GM23338 (cell line): ENCODE measurements at regions not wholly inside any gene's neighbourhood (a gene's known extent, or its start where the extent isn't known, plus 50 kb on each side); places are given as distances from the start of the nearest gene placed in this dataset.

ENCODE experiments used
- ATAC-seq: fragments of 200-7000 bp; cut with Tn5 transposase; 3 replicates; pipeline ENCODE4 v1.9.1; 2020
- DNase-seq: peaks from one replicate; pipeline ENCODE4 v3.0.0-alpha.2; 2015; ENCODE audit warnings: low spot score
- H2AFZ ChIP-seq: fragments of 200-600 bp; sonication (generic); 2 replicates; pipeline ENCODE4 v1.8.0; 2016; ENCODE audit warnings: antibody characterized with exemption, mild to moderate bottlenecking, moderate library complexity
- H3F3A ChIP-seq: fragments of 200-600 bp; sonication (generic); replicated peaks from 2 replicates; pipeline ENCODE4 v1.8.0; 2017; ENCODE audit warnings: antibody characterized with exemption, mixed run types, low read depth
- H3K27ac ChIP-seq: fragments of 200-600 bp; sonication (generic); 2 replicates; pipeline ENCODE4 v1.6.1; 2016; ENCODE audit warnings: low read depth
- H3K27me3 ChIP-seq: fragments of 200-600 bp; sonication (generic); 2 replicates; pipeline ENCODE4 v1.8.0; 2016; ENCODE audit warnings: mild to moderate bottlenecking, mixed run types, moderate library complexity; ENCODE audit not compliant: insufficient read depth
- H3K36me3 ChIP-seq: fragments of 200-600 bp; sonication (generic); 2 replicates; pipeline ENCODE4 v1.8.0; 2016; ENCODE audit warnings: mild to moderate bottlenecking; ENCODE audit not compliant: insufficient read depth
- H3K4me1 ChIP-seq: fragments of 200-600 bp; sonication (generic); 2 replicates; pipeline ENCODE4 v1.8.0; 2016; ENCODE audit warnings: mild to moderate bottlenecking, moderate library complexity; ENCODE audit not compliant: insufficient read depth
- H3K4me2 ChIP-seq: fragments of 200-600 bp; sonication (generic); 2 replicates; pipeline ENCODE4 v1.7.1; 2017; ENCODE audit warnings: mixed run types
- H3K4me3 ChIP-seq: fragments of 200-600 bp; sonication (generic); 2 replicates; pipeline ENCODE4 v1.6.1; 2016; ENCODE audit warnings: mixed run types
- H3K79me2 ChIP-seq: fragments of 200-600 bp; sonication (generic); replicated peaks from 2 replicates; pipeline ENCODE4 v1.8.0; 2017; ENCODE audit warnings: mild to moderate bottlenecking; ENCODE audit not compliant: insufficient read depth
- H3K9me2 ChIP-seq: fragments of 200-600 bp; sonication (generic); 2 replicates; pipeline ENCODE4 v1.8.0; 2017; ENCODE audit not compliant: insufficient read depth
- H4K20me1 ChIP-seq: fragments of 200-600 bp; sonication (generic); replicated peaks from 2 replicates; pipeline ENCODE4 v1.8.0; 2017; ENCODE audit warnings: mild to moderate bottlenecking; ENCODE audit not compliant: insufficient read depth
- H3K27ac Mint-ChIP-seq: 2 replicates; pipeline ENCODE4 v1.8.0; 2020; ENCODE audit warnings: inconsistent platforms, mild to moderate bottlenecking, moderate library complexity, mixed read lengths
- H3K27me3 Mint-ChIP-seq: 3 replicates; pipeline ENCODE4 v1.8.0; 2022; ENCODE audit warnings: low read depth, mild to moderate bottlenecking, moderate library complexity, mixed read lengths, inconsistent platforms; ENCODE audit not compliant: insufficient read depth, poor library complexity
- H3K36me3 Mint-ChIP-seq: 3 replicates; pipeline ENCODE4 v1.8.0; 2021; ENCODE audit warnings: low read depth, mild to moderate bottlenecking, inconsistent platforms, moderate library complexity, mixed read lengths
- H3K4me1 Mint-ChIP-seq: 3 replicates; pipeline ENCODE4 v1.8.0; 2020; ENCODE audit warnings: mild to moderate bottlenecking, inconsistent platforms, mixed read lengths
- H3K4me3 Mint-ChIP-seq: 3 replicates; pipeline ENCODE4 v1.8.0; 2021; ENCODE audit warnings: moderate library complexity, mild to moderate bottlenecking, inconsistent platforms, mixed read lengths
- H3K9me3 Mint-ChIP-seq: 3 replicates; pipeline ENCODE4 v1.8.0; 2020; ENCODE audit warnings: moderate library complexity, mild to moderate bottlenecking, inconsistent platforms, mixed read lengths
- CREB1 ChIP-seq: fragments of 250-450 bp; sonication (Bioruptor Pico); IDR thresholded peaks from 2 replicates; pipeline ENCODE4 v1.5.0; 2020; ENCODE audit warnings: low read depth, mild to moderate bottlenecking, moderate library complexity
- CTCF ChIP-seq, 2 experiments: fragments of 200-600 bp in 1 of 2; sonication (generic) in 1 of 2; conservative IDR thresholded peaks; 2 replicates each; pipeline versions ENCODE4 v1.5.1 to v1.6.1; 2016 to 2017; ENCODE audit warnings: antibody characterized with exemption in 2 of 2, low read depth in 2 of 2, mild to moderate bottlenecking in 2 of 2, moderate library complexity in 1 of 2
- EZH2 ChIP-seq: fragments of 200-600 bp; sonication (generic); IDR thresholded peaks from one replicate; pipeline ENCODE4 v1.8.0; 2017; ENCODE audit warnings: antibody characterized with exemption, mild to moderate bottlenecking, low read depth; ENCODE audit not compliant: unreplicated experiment
- EZH2phosphoT487 ChIP-seq: fragments of 200-600 bp; sonication (generic); IDR thresholded peaks from one replicate; pipeline ENCODE4 v1.8.1; 2018; ENCODE audit warnings: antibody characterized with exemption; ENCODE audit not compliant: unreplicated experiment
- JUNB ChIP-seq: IDR thresholded peaks from one replicate; pipeline ENCODE4 v1.6.1; 2016; ENCODE audit warnings: antibody characterized with exemption; ENCODE audit not compliant: unreplicated experiment
- NANOG ChIP-seq: IDR thresholded peaks from 2 replicates; pipeline ENCODE4 v1.6.1; 2016; ENCODE audit warnings: antibody characterized with exemption, borderline replicate concordance
- POLR2AphosphoS5 ChIP-seq: IDR thresholded peaks from 2 replicates; pipeline ENCODE4 v1.6.1; 2016; ENCODE audit warnings: antibody characterized with exemption, low read depth
- REST ChIP-seq: IDR thresholded peaks from one replicate; pipeline ENCODE4 v1.6.1; 2018; ENCODE audit warnings: antibody characterized with exemption; ENCODE audit not compliant: unreplicated experiment
- ZNF114 ChIP-seq: fragments of 250-450 bp; sonication (Bioruptor Pico); IDR thresholded peaks from 2 replicates; pipeline ENCODE4 v1.5.0; 2020; ENCODE audit warnings: mild to moderate bottlenecking, moderate library complexity

GRCh38 chr20:60358101-60358500 lies 399.9 kb downstream of the CDH26 start (continued):
- TF ChIP-seq ZNF114: no peak
- TF ChIP-seq REST: no peak
- TF ChIP-seq EZH2phosphoT487: no peak

GRCh38 chr20:60359010-60359409 lies 400.8 kb downstream of the CDH26 start:
- no peak for ATAC-seq
- no peaks in the 10 kb centered on the region for H3F3A ChIP-seq
- H3K4me3 ChIP-seq: no peak overlapping the region
- no peaks in the 10 kb centered on the region for H3K79me2 ChIP-seq
- no peak overlapping the region for H2AFZ ChIP-seq
- no peak overlapping the region for H3K4me2 ChIP-seq
- Mint-ChIP-seq H3K27me3 (peaks cover 2% of the 10 kb centered on the region), H3K9me3 (no peaks in the 10 kb centered on the region), H3K4me1 (peaks cover 10% of the 10 kb centered on the region), H3K4me3 (no peak overlapping the region), H3K27ac (no peak overlapping the region), H3K36me3 (no peaks in the 10 kb centered on the region)
- H3K9me2 ChIP-seq: no peaks in the 10 kb centered on the region
- no peak overlapping the region for H3K27ac ChIP-seq
- no peak for TF ChIP-seq JUNB
- no peaks in the 10 kb centered on the region for H3K36me3 ChIP-seq
- no peaks in the 10 kb centered on the region for H3K4me1 ChIP-seq
- no peaks in the 10 kb centered on the region for H3K27me3 ChIP-seq
- no peak for DNase-seq
- no peaks in the 10 kb centered on the region for H4K20me1 ChIP-seq

GRCh38 chr20:60361761-60362395 lies 403.7 kb downstream of the CDH26 start:
- DNase-seq: no peak
- Histone ChIP-seq H3F3A (no peaks in the 10 kb centered on the region), H3K27ac (no peak overlapping the region), H2AFZ (no peak overlapping the region), H3K4me1 (no peaks in the 10 kb centered on the region), H3K4me3 (no peak overlapping the region), H3K27me3 (no peaks in the 10 kb centered on the region), H3K9me2 (no peaks in the 10 kb centered on the region), H4K20me1 (no peaks in the 10 kb centered on the region), H3K4me2 (no peak overlapping the region), H3K79me2 (no peaks in the 10 kb centered on the region), H3K36me3 (no peaks in the 10 kb centered on the region)
- H3K36me3 Mint-ChIP-seq: no peaks in the 10 kb centered on the region
- TF ChIP-seq NANOG (no peak), JUNB (no peak)
- peaks cover 2% of the 10 kb centered on the region for H3K27me3 Mint-ChIP-seq
- no peaks in the 10 kb centered on the region for H3K9me3 Mint-ChIP-seq
- H3K4me1 Mint-ChIP-seq: peaks cover 18% of the 10 kb centered on the region
- H3K4me3 Mint-ChIP-seq: no peak overlapping the region
- no peak overlapping the region for H3K27ac Mint-ChIP-seq
- ATAC-seq: no peak

- Mint-ChIP-seq H3K4me1 (peaks cover 18% of the 10 kb centered on the region), H3K27ac (no peak overlapping the region; the same call in 1 of the 2 replicates), H3K36me3 (no peaks in the 10 kb centered on the region), H3K27me3 (peaks cover 2% of the 10 kb centered on the region), H3K4me3 (no peak overlapping the region), H3K9me3 (no peaks in the 10 kb centered on the region)
- Histone ChIP-seq H3K27me3 (no peaks in the 10 kb centered on the region), H3K36me3 (no peaks in the 10 kb centered on the region), H2AFZ (no peak overlapping the region), H3K27ac (no peak overlapping the region), H3K4me2 (no peak overlapping the region), H3F3A (no peaks in the 10 kb centered on the region), H3K79me2 (no peaks in the 10 kb centered on the region), H4K20me1 (no peaks in the 10 kb centered on the region), H3K4me3 (no peak overlapping the region), H3K4me1 (no peaks in the 10 kb centered on the region), H3K9me2 (no peaks in the 10 kb centered on the region)
- TF ChIP-seq POLR2AphosphoS5 (no peak), CREB1 (no peak), NANOG (no peak), JUNB (no peak), EZH2phosphoT487 (no peak), EZH2 (no peak), CTCF (conservative IDR thresholded peaks at IDR 0.05; ENCODE audit: low read depth in 2 of 2) (no peak)
- no peak for DNase-seq
- no peak for ATAC-seq
Measured at GRCh38 chr20:60362531-60362930, 404.3 kb downstream of the CDH26 start.
